Tibial artery (tissue), 4 donors: ENCODE measurements at regions not wholly inside any gene's neighbourhood (a gene's known extent, or its start where the extent isn't known, plus 50 kb on each side); places are given as distances from the start of the nearest gene placed in this dataset.

Source experiments
- DNase-seq, 2 donors: peaks; one replicate each; pipeline ENCODE4 v3.0.0-alpha.2; 2019
- H3K27ac ChIP-seq, 2 donors: fragments of 200-600 bp; sonication (generic) in 1 of 2; 1 replicate in 1 of 2; 2 replicates in 1 of 2; pipeline ENCODE4 v1.5.1; 2018 to 2019; ENCODE audit warnings: mild to moderate bottlenecking in 1 of 2
- H3K27me3 ChIP-seq, 2 donors: fragments of 200-600 bp; sonication (generic) in 1 of 2; one replicate each; pipeline versions ENCODE4 v1.5.1 to v1.6.0; 2016 to 2019
- H3K36me3 ChIP-seq, 3 donors: fragments of 200-600 bp; sonication (generic) in 2 of 3; one replicate each; pipeline ENCODE4 v1.5.1; 2016 to 2019; ENCODE audit warnings: mild to moderate bottlenecking in 2 of 3
- H3K4me1 ChIP-seq, 4 donors: fragments of 200-600 bp; sonication (generic) in 2 of 4; 1 replicate in 3 of 4; 2 replicates in 1 of 4; pipeline ENCODE4 v1.5.1; 2016 to 2019
- H3K4me3 ChIP-seq, 2 donors: fragments of 200-600 bp; sonication (generic) in 1 of 2; 1 replicate in 1 of 2; 2 replicates in 1 of 2; pipeline ENCODE4 v1.5.1; 2018 to 2019; ENCODE audit warnings: mild to moderate bottlenecking in 2 of 2
- H3K9me3 ChIP-seq, 3 donors: fragments of 200-600 bp; sonication (generic) in 1 of 3; one replicate each; pipeline ENCODE4 v1.5.1; 2016 to 2019
- intact Hi-C: fragments of 100-400 bp; cut with DNase I; formaldehyde crosslinking; loops from one replicate; pipeline ENCODE4 v1.15.0; 2023; ENCODE audit warnings: low total_unique reads
- TF ChIP-seq, protein P1 (sequence below), 2 experiments: fragments of 200-600 bp in 1 of 2; fragments of 450-650 bp in 1 of 2; IDR thresholded peaks; one replicate each; pipeline ENCODE4 v1.5.1; 2017 to 2019; ENCODE audit warnings: antibody characterized with exemption in 2 of 2, mild to moderate bottlenecking in 1 of 2, moderate library complexity in 1 of 2

DNA sequence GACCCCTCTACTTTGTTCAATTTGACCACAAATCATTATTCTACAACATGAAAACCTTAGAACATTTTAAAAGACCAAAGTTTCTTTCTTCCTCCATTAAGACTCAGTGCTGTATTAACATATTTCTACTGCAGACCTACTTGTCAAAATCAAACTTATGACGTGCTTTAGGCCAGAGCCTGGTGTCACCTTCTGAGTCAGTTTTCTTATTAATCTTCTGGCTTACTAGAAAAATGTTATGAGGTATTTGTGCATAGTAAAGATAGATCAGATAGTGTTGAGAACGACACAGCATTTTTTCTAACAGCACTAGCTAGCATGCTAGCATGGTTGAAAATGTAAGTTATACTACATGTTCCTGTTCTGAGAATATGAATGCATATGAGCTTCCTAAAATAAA, 333.6 kb upstream of the FAM241A start:
- intact Hi-C loops, result no loop called here
- H3K9me3 ChIP-seq, result no peaks in the 10 kb centered on the region
- no peaks in the 10 kb centered on the region for H3K4me1 ChIP-seq
- H3K4me3 ChIP-seq, result no peak overlapping the region
- H3K36me3 ChIP-seq, result no peaks in the 10 kb centered on the region
- no peak for DNase-seq
- TF ChIP-seq, protein P1, sequence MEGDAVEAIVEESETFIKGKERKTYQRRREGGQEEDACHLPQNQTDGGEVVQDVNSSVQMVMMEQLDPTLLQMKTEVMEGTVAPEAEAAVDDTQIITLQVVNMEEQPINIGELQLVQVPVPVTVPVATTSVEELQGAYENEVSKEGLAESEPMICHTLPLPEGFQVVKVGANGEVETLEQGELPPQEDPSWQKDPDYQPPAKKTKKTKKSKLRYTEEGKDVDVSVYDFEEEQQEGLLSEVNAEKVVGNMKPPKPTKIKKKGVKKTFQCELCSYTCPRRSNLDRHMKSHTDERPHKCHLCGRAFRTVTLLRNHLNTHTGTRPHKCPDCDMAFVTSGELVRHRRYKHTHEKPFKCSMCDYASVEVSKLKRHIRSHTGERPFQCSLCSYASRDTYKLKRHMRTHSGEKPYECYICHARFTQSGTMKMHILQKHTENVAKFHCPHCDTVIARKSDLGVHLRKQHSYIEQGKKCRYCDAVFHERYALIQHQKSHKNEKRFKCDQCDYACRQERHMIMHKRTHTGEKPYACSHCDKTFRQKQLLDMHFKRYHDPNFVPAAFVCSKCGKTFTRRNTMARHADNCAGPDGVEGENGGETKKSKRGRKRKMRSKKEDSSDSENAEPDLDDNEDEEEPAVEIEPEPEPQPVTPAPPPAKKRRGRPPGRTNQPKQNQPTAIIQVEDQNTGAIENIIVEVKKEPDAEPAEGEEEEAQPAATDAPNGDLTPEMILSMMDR (IDR thresholded peaks at IDR 0.05), result no peak
- H3K27me3 ChIP-seq, result peaks cover 0 to 6% of the 10 kb centered on the region in 2 donors
- H3K27ac ChIP-seq, result no peak overlapping the region

DNA sequence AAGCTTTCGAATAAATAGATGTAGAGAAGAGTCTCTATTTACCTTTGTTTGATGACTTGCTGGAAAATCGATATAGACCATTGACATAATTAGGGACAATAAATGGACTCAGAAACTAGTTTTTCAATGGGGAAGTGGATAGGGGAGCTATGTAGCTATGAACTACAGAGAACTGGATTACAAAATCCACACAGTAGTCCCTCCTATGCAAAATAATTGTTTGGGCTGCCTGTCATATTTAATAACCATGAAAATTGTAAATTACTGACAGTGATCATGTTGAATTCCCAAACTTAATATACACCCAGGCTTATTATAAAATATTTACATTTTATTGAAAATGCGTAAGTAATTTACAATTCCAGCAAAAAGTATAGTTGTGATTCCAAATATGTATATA, 333.1 kb upstream of the FAM241A start:
- Histone ChIP-seq H3K27me3 (peaks cover 0 to 4% of the 10 kb centered on the region in 2 donors), H3K27ac (no peak overlapping the region), H3K36me3 (no peaks in the 10 kb centered on the region), H3K4me1 (no peaks in the 10 kb centered on the region), H3K4me3 (no peak overlapping the region), H3K9me3 (peaks cover 0 to under 1% (median 0%) of the 10 kb centered on the region in 3 donors)
- TF ChIP-seq, protein P1 (IDR thresholded peaks at IDR 0.05), result no peak
- DNase-seq, result no peak
- intact Hi-C loops, result no loop called here

DNA sequence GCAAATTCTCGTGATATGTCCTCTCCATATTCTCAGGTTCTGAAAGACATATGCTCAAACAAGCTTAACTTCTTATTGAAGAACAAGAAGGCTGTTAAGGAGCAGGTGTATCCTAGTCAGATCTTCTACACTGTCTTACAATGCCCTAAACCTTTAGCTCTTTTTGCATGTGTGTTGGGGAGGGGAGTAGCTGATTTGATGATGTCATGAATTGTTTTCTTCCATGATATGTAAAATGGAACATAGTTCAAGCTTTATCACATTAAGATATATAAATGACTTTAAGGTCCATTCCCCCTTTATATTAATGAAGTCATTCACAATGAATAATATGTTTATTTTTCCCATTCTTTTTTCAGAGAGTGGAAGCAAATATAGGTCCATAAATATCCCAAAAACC, 332.5 kb upstream of the FAM241A start:
- Histone ChIP-seq H3K9me3 (peaks cover 0 to 5% (median 0%) of the 10 kb centered on the region in 3 donors), H3K4me3 (no peak overlapping the region), H3K27ac (no peak overlapping the region), H3K4me1 (no peaks in the 10 kb centered on the region), H3K36me3 (no peaks in the 10 kb centered on the region), H3K27me3 (peaks cover 0 to 2% of the 10 kb centered on the region in 2 donors)
- TF ChIP-seq, protein P1 (IDR thresholded peaks at IDR 0.05), result no peak
- DNase-seq, result no peak
- intact Hi-C loops, result no loop called here

DNA sequence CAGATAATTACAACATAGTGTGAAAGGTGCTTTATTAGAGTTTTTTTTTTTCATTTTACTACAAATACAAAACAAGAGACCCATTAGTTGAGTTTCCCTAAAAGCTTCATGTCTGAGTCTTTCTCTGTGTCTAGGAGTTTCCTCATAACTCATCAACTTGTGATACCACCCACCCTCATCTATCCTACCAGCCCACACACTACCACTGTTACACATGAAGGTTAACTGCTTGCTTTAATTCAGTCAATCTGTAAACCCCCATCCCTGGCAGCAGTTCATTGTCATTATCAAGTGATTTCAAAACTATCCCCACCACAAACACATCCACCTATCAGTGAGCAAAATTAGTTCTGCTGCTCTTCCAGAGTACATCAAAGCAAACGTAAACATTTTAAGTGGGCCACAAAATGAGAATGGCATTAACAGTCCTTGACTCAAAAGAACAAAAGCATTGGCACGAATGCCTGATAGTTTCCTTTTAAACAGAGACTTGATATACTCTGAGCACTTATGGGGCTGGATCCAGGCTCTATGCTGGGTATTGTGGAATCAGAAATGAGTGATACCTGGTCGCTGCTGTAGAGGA, 331.6 kb upstream of the FAM241A start:
- intact Hi-C loops, result no loop called here
- Histone ChIP-seq H3K4me1 (no peaks in the 10 kb centered on the region), H3K27ac (no peak overlapping the region), H3K27me3 (no peaks in the 10 kb centered on the region), H3K9me3 (peaks cover 0 to 5% (median 0%) of the 10 kb centered on the region in 3 donors), H3K4me3 (no peak overlapping the region), H3K36me3 (no peaks in the 10 kb centered on the region)
- TF ChIP-seq, protein P1 (IDR thresholded peaks at IDR 0.05), result no peak
- DNase-seq, result no peak

DNA sequence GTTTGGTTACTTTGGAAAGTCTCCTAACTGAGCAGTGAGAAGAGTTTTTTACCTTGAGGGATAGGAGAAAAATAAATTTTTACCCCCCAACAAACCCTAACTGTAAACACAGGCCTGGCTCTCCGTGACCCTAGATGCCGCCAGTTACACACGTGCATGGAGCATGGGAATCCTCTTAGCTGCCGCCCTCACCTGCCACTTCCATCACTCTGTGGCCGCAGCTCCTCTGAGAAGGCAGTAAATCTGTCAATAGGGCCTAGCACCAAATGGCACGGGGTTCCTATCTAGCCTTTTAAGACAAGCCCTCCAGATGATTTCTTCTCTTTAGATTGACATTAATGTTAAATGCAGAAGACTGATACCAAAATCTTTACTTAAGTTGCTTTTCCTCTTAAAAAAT, 330.3 kb upstream of the FAM241A start:
- no peaks in the 10 kb centered on the region for H3K4me1 ChIP-seq
- intact Hi-C loops, result no loop called here

More for the DNA sequence above, 330.3 kb upstream of the FAM241A start:
- Histone ChIP-seq H3K36me3 (no peaks in the 10 kb centered on the region), H3K4me3 (no peak overlapping the region), H3K9me3 (peaks cover 0 to 5% (median 0%) of the 10 kb centered on the region in 3 donors), H3K27me3 (no peaks in the 10 kb centered on the region), H3K27ac (no peak overlapping the region)
- TF ChIP-seq, protein P1 (IDR thresholded peaks at IDR 0.05), result no peak
- no peak for DNase-seq
